Endodermal cell (in vitro differentiated cells): ENCODE measurements at regions not wholly inside any gene's neighbourhood (a gene's known extent, or its start where the extent isn't known, plus 50 kb on each side); places are given as distances from the start of the nearest gene placed in this dataset.

Experiments used
- DNase-seq: peaks from one replicate; pipeline ENCODE4 v3.0.0-alpha.2; 2017
- H3K27ac ChIP-seq: 2 replicates; pipeline ENCODE4 v1.5.1; 2013; ENCODE audit warnings: mild to moderate bottlenecking, low read depth, low read length, moderate library complexity
- H3K27me3 ChIP-seq: 2 replicates; pipeline ENCODE4 v1.6.1; 2013; ENCODE audit warnings: mild to moderate bottlenecking, low read length, moderate library complexity; ENCODE audit not compliant: insufficient read depth, control insufficient read depth, poor library complexity, severe bottlenecking
- H3K36me3 ChIP-seq: 2 replicates; pipeline ENCODE4 v1.7.0; 2013; ENCODE audit warnings: mild to moderate bottlenecking, low read length, moderate library complexity; ENCODE audit not compliant: control insufficient read depth, insufficient read depth
- H3K4me1 ChIP-seq: one replicate; pipeline ENCODE4 v1.7.0; 2013; ENCODE audit warnings: low read length; ENCODE audit not compliant: control insufficient read depth, insufficient read depth
- H3K4me3 ChIP-seq: 2 replicates; pipeline ENCODE4 v1.5.1; 2013; ENCODE audit warnings: mild to moderate bottlenecking, low read length, moderate library complexity
- H3K9ac ChIP-seq: 2 replicates; pipeline ENCODE4 v1.6.1; 2013; ENCODE audit warnings: mild to moderate bottlenecking, low read length, moderate library complexity; ENCODE audit not compliant: poor library complexity, severe bottlenecking; ENCODE audit errors: extremely low read depth
- H3K9me3 ChIP-seq: 2 replicates; pipeline ENCODE4 v1.6.1; 2013; ENCODE audit warnings: mild to moderate bottlenecking, low read length, moderate library complexity; ENCODE audit not compliant: control insufficient read depth
- H3K27ac Mint-ChIP-seq: 2 replicates; pipeline ENCODE4 v1.8.0; 2020; ENCODE audit warnings: mixed read lengths
- H3K27me3 Mint-ChIP-seq: 2 replicates; pipeline ENCODE4 v1.8.0; 2021; ENCODE audit warnings: mild to moderate bottlenecking, mixed read lengths; ENCODE audit not compliant: insufficient read depth
- H3K36me3 Mint-ChIP-seq: 2 replicates; pipeline ENCODE4 v1.8.0; 2020; ENCODE audit warnings: low read depth, mixed read lengths
- H3K4me1 Mint-ChIP-seq: 2 replicates; pipeline ENCODE4 v1.8.0; 2020; ENCODE audit warnings: mixed read lengths
- H3K4me3 Mint-ChIP-seq: 2 replicates; pipeline ENCODE4 v1.8.0; 2020; ENCODE audit warnings: mild to moderate bottlenecking, moderate library complexity, mixed read lengths
- H3K9me3 Mint-ChIP-seq: 2 replicates; pipeline ENCODE4 v1.8.0; 2020; ENCODE audit warnings: mild to moderate bottlenecking, mixed read lengths
- WGBS, 2 experiments: methylation state at CpG; one replicate each; pipeline versions ENCODE4 v1.1.5 to v1.1.7; 2013; ENCODE audit warnings: missing lambda C conversion rate in 2 of 2, mixed read lengths in 1 of 2; ENCODE audit not compliant: insufficient coverage in 1 of 2, insufficient read length in 1 of 2; 5-methylcytosine and 5-hydroxymethylcytosine counted together
- TF ChIP-seq, protein P1 (sequence below): fragments of 200-600 bp; sonication (generic); conservative IDR thresholded peaks from 2 replicates; pipeline ENCODE4 v1.5.0; 2021; ENCODE audit warnings: antibody characterized with exemption, mild to moderate bottlenecking

DNA sequence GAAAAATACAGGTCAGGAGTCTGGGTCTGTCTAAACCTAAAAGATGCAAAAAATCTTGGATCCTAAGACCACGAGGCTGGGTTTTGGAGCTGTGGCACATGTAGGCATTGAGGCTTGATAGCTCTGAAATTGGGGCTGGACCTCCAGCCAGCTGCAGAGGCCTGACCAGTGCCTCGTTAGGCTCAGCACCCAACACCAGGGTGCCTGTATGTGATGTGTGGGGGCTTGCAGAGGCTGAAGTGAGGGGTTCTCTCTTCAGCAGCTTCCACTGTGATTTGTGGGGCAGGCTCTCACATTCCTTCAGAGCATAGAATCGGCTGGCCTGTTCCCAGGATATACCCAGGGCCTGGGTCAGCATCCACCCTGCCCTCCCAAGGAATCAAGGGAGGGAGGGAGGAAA lies 247.8 kb downstream of the BUB3 start:
- Mint-ChIP-seq H3K27ac (no peak overlapping the region), H3K4me3 (no peak overlapping the region), H3K9me3 (peaks cover 31% of the 10 kb centered on the region), H3K27me3 (no peaks in the 10 kb centered on the region), H3K4me1 (no peaks in the 10 kb centered on the region), H3K36me3 (peaks cover 2% of the 10 kb centered on the region)
- no peak overlapping the region for H3K27ac ChIP-seq
- no peak overlapping the region for H3K9ac ChIP-seq
- DNase-seq = peak; percentile 19
- TF ChIP-seq, protein P1, sequence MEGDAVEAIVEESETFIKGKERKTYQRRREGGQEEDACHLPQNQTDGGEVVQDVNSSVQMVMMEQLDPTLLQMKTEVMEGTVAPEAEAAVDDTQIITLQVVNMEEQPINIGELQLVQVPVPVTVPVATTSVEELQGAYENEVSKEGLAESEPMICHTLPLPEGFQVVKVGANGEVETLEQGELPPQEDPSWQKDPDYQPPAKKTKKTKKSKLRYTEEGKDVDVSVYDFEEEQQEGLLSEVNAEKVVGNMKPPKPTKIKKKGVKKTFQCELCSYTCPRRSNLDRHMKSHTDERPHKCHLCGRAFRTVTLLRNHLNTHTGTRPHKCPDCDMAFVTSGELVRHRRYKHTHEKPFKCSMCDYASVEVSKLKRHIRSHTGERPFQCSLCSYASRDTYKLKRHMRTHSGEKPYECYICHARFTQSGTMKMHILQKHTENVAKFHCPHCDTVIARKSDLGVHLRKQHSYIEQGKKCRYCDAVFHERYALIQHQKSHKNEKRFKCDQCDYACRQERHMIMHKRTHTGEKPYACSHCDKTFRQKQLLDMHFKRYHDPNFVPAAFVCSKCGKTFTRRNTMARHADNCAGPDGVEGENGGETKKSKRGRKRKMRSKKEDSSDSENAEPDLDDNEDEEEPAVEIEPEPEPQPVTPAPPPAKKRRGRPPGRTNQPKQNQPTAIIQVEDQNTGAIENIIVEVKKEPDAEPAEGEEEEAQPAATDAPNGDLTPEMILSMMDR = no peak
- H3K4me1 ChIP-seq = no peaks in the 10 kb centered on the region
- 89% methylated on average over 1 to 3 of the region's 3 CpGs for WGBS, 2 experiments
- no peaks in the 10 kb centered on the region for H3K36me3 ChIP-seq
- H3K9me3 ChIP-seq = peaks cover 21% of the 10 kb centered on the region
- H3K4me3 ChIP-seq = no peak overlapping the region
- no peaks in the 10 kb centered on the region for H3K27me3 ChIP-seq

DNA sequence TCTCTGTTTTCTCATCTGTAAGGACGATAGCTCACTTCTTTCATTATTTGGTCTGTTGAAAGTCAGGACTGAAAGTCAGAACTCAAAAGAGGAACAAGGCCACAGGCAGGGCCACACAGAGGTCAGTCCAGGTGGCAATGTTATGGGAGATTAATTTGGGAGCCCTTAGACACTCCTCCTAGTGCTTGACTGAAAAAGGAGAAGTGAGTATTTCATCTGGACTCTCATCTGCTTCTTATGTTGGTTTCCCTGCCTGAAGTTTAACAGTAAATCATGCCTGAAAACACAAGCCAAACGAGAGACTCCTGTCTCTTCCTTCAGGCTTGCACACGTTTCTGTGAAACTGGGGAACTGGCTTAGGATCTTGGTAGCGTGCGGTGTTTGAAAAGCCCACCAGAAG lies 248.5 kb downstream of the BUB3 start:
- no peak overlapping the region for H3K27ac ChIP-seq
- Mint-ChIP-seq H3K36me3 (peaks cover 2% of the 10 kb centered on the region), H3K4me1 (no peaks in the 10 kb centered on the region), H3K9me3 (peaks cover 31% of the 10 kb centered on the region), H3K27ac (no peak overlapping the region), H3K4me3 (no peak overlapping the region), H3K27me3 (no peaks in the 10 kb centered on the region)
- no peaks in the 10 kb centered on the region for H3K27me3 ChIP-seq
- no peaks in the 10 kb centered on the region for H3K4me1 ChIP-seq
- H3K36me3 ChIP-seq = no peaks in the 10 kb centered on the region
- H3K9ac ChIP-seq = no peak overlapping the region
- peak; percentile 5 for DNase-seq
- TF ChIP-seq, protein P1 = no peak
- 90 to 91% methylated on average over 5 of the region's 5 CpGs for WGBS, 2 experiments
- peaks cover 21% of the 10 kb centered on the region for H3K9me3 ChIP-seq
- no peak overlapping the region for H3K4me3 ChIP-seq

DNA sequence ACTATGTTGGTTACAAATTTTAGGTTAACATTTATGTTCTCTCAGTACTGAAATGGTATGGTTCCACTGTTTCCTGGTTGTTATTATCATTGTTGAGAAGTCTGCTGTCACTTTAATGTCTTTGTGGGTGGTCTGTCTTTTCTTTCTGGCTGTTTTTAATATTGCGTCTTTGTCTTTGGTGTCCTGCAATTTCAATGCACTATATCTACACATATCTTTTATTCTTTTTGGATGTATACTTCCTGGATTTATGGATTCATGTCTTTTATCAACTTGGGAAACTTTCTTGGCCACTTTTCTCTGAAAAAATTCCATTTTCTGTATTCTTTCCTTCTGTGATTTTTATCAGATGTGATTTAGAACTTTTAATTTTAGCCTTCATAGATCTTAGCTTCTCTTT lies 250.2 kb downstream of the BUB3 start:
- H3K4me3 Mint-ChIP-seq = no peak overlapping the region
- H3K27ac Mint-ChIP-seq = no peak overlapping the region
- H3K27me3 Mint-ChIP-seq = no peaks in the 10 kb centered on the region
- Histone ChIP-seq H3K4me3 (no peak overlapping the region), H3K36me3 (no peaks in the 10 kb centered on the region), H3K9me3 (peaks cover 21% of the 10 kb centered on the region), H3K9ac (no peak overlapping the region), H3K27me3 (no peaks in the 10 kb centered on the region), H3K4me1 (no peaks in the 10 kb centered on the region), H3K27ac (no peak overlapping the region)
- no CpG with 5 or more reads among the region's 1 CpG for WGBS, 2 experiments
- H3K36me3 Mint-ChIP-seq = peaks cover 2% of the 10 kb centered on the region
- no peak for DNase-seq
- H3K4me1 Mint-ChIP-seq = no peaks in the 10 kb centered on the region
- peaks cover 31% of the 10 kb centered on the region for H3K9me3 Mint-ChIP-seq
- TF ChIP-seq, protein P1 = no peak
